ENCODE measurements at regions not wholly inside any gene's neighbourhood (a gene's known extent, or its start where the extent isn't known, plus 50 kb on each side); places are given as distances from the start of the nearest gene placed in this dataset.

GRCh38 chr3:184498986-184499606 lies 62.5 kb upstream of the EPHB3 start:
- TF ChIP-seq POLR2A (IDR thresholded peaks at IDR 0.05), result no peak
- TF ChIP-seq CTCF (IDR thresholded peaks at IDR 0.05), result no peak
- TF ChIP-seq POLR2AphosphoS5 (IDR thresholded peaks at IDR 0.05; ENCODE audit: insufficient read depth in 1 of 2, low read depth in 1 of 2), result no peak

All from vagina (tissue), 2 donors.